HG02678 (cell line): ENCODE measurements at regions not wholly inside any gene's neighbourhood (a gene's known extent, or its start where the extent isn't known, plus 50 kb on each side); places are given as distances from the start of the nearest gene placed in this dataset.
"Not testable (repeated sequence)": the region's sequence is repeated elsewhere in the genome, so short reads cannot be mapped to it uniquely, and the experiment has no call there.

ENCODE experiments used
- ATAC-seq: cut with Tn5 transposase; IDR thresholded peaks from one replicate; pipeline ENCODE4 v1.9.1; 2021; ENCODE audit warnings: mild to moderate bottlenecking, moderate library complexity; ENCODE audit not compliant: unreplicated experiment

GRCh38 chrY:19541475-19542306 is 202.8 kb downstream of the KDM5D start:
- peak; percentile 95 for ATAC-seq

GRCh38 chrY:19535697-19536096 is 208.8 kb downstream of the KDM5D start:
- not testable (repeated sequence) for ATAC-seq

- ATAC-seq, result no peak
These were observed 222.6 kb downstream of the KDM5D start for GRCh38 chrY:19521976-19522375.

- ATAC-seq, result no peak
These were observed 241.5 kb downstream of the KDM5D start for GRCh38 chrY:19503092-19503449.

GRCh38 chrY:19502169-19503091 is 242.1 kb downstream of the KDM5D start:
- no peak for ATAC-seq

- no peak for ATAC-seq
These were observed 246.0 kb downstream of the KDM5D start for GRCh38 chrY:19498556-19498955.

- no peak for ATAC-seq
These were observed 257.0 kb downstream of the KDM5D start for GRCh38 chrY:19487494-19487893.

- ATAC-seq, result no peak
These were observed 259.5 kb downstream of the KDM5D start for GRCh38 chrY:19484997-19485396.

GRCh38 chrY:19479141-19479540 is 265.4 kb downstream of the KDM5D start:
- ATAC-seq, result no peak

- ATAC-seq, result no peak
These were observed 266.6 kb downstream of the KDM5D start for GRCh38 chrY:19477959-19478358.

- ATAC-seq, result no peak
These were observed 278.7 kb downstream of the KDM5D start for GRCh38 chrY:19465809-19466208.

GRCh38 chrY:19456855-19457448 is 287.6 kb downstream of the KDM5D start:
- ATAC-seq, result no peak

GRCh38 chrY:19433059-19433458 is 311.5 kb downstream of the KDM5D start:
- ATAC-seq, result peak; percentile 82

- no peak for ATAC-seq
These were observed 316.6 kb downstream of the KDM5D start for GRCh38 chrY:19427736-19428518.

- not testable (repeated sequence) for ATAC-seq
These were observed 317.3 kb downstream of the KDM5D start for GRCh38 chrY:19427191-19427590.

GRCh38 chrY:19410980-19411766 is 333.4 kb downstream of the KDM5D start:
- no peak for ATAC-seq

GRCh38 chrY:19406246-19406645 is 338.3 kb downstream of the KDM5D start:
- ATAC-seq, result no peak

GRCh38 chrY:19405598-19405997 is 338.9 kb downstream of the KDM5D start:
- no peak for ATAC-seq

- no peak for ATAC-seq
These were observed 351.6 kb downstream of the KDM5D start for GRCh38 chrY:19392876-19393275.

GRCh38 chrY:19391922-19392321 is 352.6 kb downstream of the KDM5D start:
- ATAC-seq, result no peak
